Activated naive CD4-positive, alpha-beta T cell treated with anti-CD3 and anti-CD28 coated beads, Interleukin-2, amount 50 U/mL, for 16 hours (primary cell): ENCODE measurements at regions not wholly inside any gene's neighbourhood (a gene's known extent, or its start where the extent isn't known, plus 50 kb on each side); places are given as distances from the start of the nearest gene placed in this dataset.

ENCODE experiments used
- DNase-seq: peaks from one replicate; pipeline ENCODE4 v3.0.0-alpha.2; 2020

GRCh38 chr16:73804456-73804855 lies 492.2 kb upstream of the PSMD7 start:
- no peak for DNase-seq

GRCh38 chr16:73798471-73798870 lies 498.1 kb upstream of the PSMD7 start:
- no peak for DNase-seq

DNA sequence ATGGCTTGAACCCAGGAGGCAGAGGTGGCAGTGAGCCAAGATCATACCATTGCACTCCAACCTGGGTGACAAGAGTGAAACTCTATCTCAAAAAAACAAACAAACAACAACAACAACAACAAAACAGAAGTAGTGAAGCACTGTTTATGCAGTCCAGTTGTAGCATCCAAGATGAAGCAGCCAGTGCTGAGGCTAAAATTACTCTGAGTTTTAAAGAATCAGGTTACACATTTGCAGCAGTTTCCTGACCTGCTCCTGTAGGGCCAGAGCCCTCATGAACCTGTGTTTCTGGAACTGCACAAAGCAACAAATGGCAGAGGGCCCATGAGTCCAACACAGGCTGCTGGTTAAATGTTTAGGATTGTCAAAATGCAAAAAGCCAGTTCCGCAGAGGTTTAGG lies 499.5 kb upstream of the PSMD7 start:
- DNase-seq: no peak

- no peak for DNase-seq
Measured at GRCh38 chr16:73796241-73796640, 500.4 kb upstream of the PSMD7 start.

GRCh38 chr16:73794994-73795393 lies 501.6 kb upstream of the PSMD7 start:
- DNase-seq: no peak

GRCh38 chr16:73793871-73794437 lies 502.7 kb upstream of the PSMD7 start:
- no peak for DNase-seq

- DNase-seq: no peak
Measured at GRCh38 chr16:73793260-73793659, 503.4 kb upstream of the PSMD7 start.

GRCh38 chr16:73792199-73793020 lies 504.2 kb upstream of the PSMD7 start:
- no peak for DNase-seq

- no peak for DNase-seq
Measured at GRCh38 chr16:73781297-73781696, 515.3 kb upstream of the PSMD7 start.

DNA sequence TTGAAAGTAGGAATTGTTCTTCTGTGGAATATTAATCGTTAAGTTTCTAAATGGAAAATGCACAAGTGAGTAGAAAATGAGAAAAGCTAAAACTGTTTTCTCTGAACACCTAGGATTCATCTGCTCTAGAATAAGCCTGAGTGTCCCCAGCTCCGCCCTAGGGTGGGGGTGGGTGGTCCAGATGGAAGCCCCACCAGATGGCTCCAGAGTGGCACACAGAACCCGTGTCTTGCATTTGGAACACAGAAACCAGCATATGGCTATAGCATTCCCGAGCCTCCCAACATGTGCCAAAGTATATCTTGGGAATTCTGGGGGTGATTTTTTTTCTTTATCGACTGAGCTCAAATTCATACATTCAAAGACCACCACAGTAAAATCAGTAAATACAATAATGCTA lies 517.7 kb upstream of the PSMD7 start:
- no peak for DNase-seq

DNA sequence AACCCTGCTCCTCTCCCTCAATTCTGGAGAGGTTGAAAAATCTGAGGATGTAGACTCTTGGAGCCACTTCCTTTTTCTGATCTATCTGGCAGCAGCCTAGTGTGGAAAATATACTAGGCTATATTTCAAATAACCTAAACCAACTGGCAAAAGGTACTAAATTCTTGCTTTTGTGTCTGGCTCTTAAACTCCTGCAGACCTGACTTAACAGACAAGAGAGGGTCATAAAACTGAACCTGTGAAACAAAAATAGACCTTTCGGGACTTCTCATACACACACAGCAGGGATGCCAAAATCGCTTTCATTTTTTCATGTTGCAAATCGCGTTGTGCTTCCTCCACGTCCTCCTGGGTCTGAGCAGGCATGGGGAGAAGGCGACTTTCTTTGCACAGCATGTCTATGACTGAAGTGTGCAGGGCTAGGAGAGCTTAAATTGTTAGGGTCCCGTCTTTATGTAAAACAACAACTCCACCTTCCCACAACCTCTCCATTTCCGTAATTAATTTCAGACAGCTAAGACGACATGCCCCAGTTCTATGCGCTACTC lies 520.7 kb upstream of the PSMD7 start:
- DNase-seq: no peak

DNA sequence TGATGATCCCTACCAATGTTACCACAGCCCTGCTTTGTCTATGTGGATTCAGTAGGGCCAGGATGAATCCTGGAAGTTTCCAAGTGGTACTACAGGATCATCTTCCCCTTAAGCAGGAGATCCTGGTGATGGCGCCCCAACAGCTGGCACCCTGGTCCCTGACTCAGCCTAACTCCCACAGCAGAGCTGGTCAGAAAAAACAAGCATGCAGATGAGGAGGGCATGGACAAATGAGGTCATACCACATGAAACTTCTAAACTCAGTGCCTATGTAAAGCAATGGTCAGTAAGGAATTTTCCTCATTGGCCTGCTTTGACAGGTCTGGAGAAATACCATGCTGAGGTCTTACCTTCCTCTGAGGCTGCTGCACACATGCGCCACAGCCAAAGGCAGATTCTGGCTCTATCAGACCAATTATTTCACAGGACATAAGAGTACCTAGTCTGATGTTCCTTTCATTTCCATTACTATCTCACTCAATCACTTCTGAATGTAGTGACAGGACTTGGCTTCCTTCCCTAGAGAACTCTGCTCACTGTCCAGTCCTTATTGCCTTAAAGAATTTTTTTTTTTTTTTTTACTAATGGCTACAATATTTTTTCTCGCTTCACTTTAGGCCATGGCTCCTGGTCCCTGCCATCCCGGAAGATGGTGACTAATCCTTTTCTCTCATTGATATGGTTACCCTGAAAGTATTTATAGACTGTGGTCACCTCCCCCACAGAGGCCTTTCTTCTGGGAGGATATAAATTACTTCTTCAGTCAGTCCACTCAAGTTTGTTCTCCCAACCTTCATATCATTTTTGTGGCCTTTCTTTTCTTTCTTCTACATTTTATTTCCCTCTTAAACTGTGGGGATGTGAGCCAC lies 525.2 kb upstream of the PSMD7 start:
- DNase-seq: no peak

GRCh38 chr16:73768786-73769203 lies 527.8 kb upstream of the PSMD7 start:
- DNase-seq: no peak

GRCh38 chr16:73764321-73764720 lies 532.3 kb upstream of the PSMD7 start:
- no peak for DNase-seq

GRCh38 chr16:73756289-73757178 lies 540.1 kb upstream of the PSMD7 start:
- no peak for DNase-seq

- DNase-seq: no peak
Measured at GRCh38 chr16:73753931-73754330, 542.7 kb upstream of the PSMD7 start.

DNA sequence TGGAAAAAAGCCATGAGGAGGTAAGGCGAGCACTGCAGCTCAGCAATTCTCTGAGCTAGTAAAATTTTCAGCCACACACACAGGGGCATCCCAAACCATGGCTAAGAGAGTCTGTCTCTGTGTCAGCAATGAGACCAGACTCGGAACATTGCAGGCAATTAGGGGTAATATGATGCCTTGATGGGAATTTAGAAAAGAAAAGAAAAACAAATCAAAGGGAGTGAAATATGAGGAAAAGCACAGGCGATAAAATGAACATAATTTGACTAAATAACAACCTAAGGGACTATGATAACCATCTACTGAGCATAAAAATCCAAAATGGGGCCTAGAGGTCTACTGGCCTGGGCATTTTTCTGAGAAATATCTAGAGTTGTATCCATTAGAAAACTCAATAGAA lies 546.0 kb upstream of the PSMD7 start:
- DNase-seq: no peak

DNA sequence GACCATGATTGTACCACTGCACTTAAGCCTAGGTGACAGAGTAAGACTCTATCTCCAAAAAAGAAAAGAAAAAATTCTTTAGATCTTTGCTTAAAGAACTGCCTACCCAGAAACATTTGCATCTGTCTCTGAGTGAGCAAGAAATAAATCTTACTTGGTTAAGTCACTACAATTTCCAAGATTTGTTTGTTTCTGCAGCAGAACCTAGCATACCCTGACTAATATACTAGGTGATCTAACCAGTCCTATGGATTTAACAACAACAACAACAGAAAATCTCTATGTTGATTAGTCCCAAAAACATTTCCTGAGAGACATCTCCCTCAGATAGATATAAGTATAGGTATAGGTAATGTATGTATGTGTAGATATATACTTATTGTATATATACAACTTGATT lies 549.3 kb upstream of the PSMD7 start:
- no peak for DNase-seq

DNA sequence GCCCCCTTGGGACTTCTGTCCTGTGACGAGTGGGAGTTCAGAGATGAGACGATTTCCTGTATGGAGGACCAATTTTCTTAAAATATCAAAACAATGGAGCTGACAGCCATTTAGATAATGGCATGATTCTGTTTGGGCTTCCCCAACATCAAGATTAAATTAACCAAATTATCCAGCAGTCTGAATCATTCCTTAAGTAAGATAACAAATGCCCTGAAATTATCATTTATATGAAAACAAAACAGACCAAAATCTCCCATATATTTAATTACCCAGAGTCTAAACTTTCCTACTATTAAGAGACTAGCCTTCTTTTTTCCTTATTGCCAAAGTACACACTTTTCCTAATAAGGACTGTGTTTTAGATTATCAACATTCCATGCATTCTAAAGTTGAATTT lies 550.1 kb upstream of the PSMD7 start:
- no peak for DNase-seq

- DNase-seq: no peak
Measured at GRCh38 chr16:73743665-73744496, 552.7 kb upstream of the PSMD7 start.

- no peak for DNase-seq
Measured at GRCh38 chr16:73739049-73739769, 557.4 kb upstream of the PSMD7 start.
